Stimulated activated CD4-positive, alpha-beta T cell treated with anti-CD3 and anti-CD28 coated beads, TNF-alpha, amount 100 ng/mL, for 48 hours (primary cell): ENCODE measurements at regions not wholly inside any gene's neighbourhood (a gene's known extent, or its start where the extent isn't known, plus 50 kb on each side); places are given as distances from the start of the nearest gene placed in this dataset.
"Not testable (repeated sequence)": the region's sequence is repeated elsewhere in the genome, so short reads cannot be mapped to it uniquely, and the experiment has no call there.

Experiments used
- DNase-seq, 3 donors: peaks; one replicate each; pipeline ENCODE4 v3.0.0-alpha.2; 2020; ENCODE audit warnings: low read depth in 3 of 3

DNA sequence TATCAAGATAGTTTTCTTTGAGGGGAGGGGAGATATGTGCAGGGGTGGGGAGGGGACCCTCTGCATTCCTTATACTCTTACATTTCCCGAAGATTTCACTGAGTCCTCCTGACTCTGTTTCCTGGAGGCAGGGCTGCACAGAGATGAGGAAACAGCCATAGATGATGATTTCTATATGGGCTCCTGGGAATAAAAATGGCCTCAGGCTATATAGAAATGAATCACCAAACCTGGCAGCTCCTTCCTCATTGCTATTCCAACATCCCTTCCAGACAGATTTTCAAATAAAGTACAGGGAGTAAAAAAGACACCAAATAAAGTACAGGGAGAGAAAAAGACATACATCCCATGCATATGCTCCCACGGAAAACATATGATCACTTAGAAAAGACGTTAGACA lies 474.8 kb upstream of the RAB6C start:
- DNase-seq, result no peak

DNA sequence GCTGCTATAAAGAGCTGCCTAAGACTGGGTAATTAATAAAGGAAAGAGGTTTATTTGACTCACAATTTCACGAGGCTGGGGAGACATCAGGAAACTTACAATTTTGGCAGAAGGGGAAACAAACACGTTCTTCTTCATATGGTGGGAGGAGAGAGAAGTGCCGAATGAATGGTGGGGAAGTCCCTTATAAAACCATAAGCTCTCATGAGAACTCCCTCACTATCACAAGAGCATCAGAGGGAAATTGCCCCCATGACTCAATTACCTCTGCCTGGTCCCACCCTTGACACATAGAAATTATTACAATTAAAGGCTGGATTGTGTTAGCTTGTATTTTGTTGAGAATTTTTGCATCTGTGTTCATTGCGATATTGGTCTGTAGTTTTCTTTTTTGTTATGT lies 460.5 kb upstream of the RAB6C start:
- no peak for DNase-seq

DNA sequence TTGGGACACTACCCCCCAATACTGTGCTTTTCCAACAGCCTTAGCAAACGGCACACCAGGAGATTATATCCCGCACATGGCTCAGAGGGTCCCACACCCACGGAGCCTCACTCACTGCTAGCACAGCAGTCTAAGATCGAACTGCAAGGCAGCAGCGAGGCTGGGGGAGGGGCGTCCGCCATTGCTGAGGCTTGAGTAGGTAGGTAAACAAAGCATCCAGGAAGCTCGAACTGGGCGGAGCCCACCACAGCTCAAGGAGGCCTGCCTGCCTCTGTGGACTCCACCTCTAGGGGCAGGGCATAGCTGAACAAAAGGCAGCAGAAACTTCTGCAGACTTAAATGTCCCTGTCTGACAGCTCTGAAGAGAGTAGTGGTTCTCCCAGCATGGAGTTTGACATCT lies 447.3 kb upstream of the RAB6C start:
- DNase-seq, result not testable (repeated sequence)

- no peak for DNase-seq
Observed at GRCh38 chr2:129548880-129549279, 430.6 kb upstream of the RAB6C start.

GRCh38 chr2:129550536-129550935 lies 428.9 kb upstream of the RAB6C start:
- no peak for DNase-seq

GRCh38 chr2:129554373-129554772 lies 425.1 kb upstream of the RAB6C start:
- DNase-seq, result no peak

DNA sequence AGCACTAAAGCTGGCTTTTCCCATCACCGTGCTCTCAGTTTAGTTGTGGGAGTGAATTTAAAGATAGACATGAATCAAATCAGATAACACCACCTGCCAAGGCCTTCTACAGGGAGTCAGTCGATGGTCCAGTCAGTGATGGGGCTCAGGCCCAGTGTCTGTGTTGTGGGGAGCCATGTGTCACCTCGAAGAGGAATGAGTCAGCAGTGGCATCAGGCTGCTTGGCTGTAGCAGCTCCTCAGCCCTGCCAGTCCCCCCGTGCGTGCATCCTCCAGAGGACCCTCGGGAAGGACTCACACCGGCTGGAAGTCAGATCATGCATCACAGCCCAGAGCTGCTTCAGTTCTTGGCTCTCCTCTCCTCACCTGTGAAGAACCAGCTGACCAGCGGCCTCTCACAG lies 420.4 kb upstream of the RAB6C start:
- no peak for DNase-seq

GRCh38 chr2:129565551-129566109 lies 413.8 kb upstream of the RAB6C start:
- DNase-seq, result no peak

- DNase-seq, result not testable (repeated sequence)
Observed at GRCh38 chr2:129570812-129571211, 408.7 kb upstream of the RAB6C start.

DNA sequence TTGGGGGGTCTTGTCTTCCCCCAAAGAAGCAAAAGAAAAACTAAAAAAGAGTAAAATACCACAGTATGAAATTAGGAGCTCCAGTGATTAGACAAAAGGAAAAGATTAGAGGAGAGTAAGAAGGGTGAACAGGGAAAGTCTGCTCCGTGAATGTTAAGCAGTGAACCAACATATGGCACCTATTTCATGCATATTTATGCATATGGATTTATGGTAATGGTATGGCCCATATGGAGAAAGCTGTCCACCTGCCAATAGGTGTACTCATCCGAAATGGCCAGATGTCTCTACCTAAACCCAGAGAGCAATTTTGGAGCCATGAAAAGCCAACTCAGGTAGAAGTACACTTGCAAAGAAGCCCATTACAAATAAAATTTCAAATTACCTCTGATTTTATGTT lies 404.0 kb upstream of the RAB6C start:
- no peak for DNase-seq

GRCh38 chr2:129575880-129576279 lies 403.6 kb upstream of the RAB6C start:
- no peak for DNase-seq

DNA sequence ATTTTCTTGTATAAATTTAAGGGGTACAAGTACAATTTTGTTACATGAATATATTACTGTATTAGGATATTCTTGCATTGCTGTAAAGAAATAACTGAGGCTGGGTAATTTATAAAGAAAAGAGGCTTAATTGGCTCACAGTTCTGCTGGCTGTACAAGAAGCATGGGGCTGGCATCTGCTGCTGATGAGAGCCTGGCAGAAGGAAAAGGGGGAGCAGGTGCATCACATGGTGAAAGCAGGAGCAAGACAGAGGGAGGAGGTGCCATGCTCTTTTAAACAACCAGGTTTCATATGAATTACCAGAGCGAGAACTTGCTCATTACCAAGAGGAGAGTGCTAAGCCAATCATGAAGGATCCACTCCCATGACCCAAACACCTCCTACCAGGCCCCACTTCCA lies 399.5 kb upstream of the RAB6C start:
- DNase-seq, result no peak

DNA sequence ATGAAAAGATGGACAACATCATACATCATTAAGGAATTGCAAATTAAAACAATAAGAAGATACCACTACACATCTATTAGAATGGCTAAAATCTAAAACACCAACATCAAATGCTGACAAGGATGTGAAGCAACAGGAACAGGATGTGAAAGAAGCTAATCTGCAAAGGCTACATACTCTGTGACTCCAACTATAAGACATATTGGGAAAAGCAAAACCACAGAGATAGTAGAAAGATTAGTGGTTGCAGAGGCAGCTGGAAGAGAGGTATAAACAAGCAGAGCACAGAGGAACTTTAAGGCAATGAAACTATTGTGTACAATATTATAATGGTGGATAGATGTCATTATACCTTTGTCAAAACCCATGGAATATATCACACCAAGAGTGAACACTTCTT lies 393.7 kb upstream of the RAB6C start:
- no peak for DNase-seq

DNA sequence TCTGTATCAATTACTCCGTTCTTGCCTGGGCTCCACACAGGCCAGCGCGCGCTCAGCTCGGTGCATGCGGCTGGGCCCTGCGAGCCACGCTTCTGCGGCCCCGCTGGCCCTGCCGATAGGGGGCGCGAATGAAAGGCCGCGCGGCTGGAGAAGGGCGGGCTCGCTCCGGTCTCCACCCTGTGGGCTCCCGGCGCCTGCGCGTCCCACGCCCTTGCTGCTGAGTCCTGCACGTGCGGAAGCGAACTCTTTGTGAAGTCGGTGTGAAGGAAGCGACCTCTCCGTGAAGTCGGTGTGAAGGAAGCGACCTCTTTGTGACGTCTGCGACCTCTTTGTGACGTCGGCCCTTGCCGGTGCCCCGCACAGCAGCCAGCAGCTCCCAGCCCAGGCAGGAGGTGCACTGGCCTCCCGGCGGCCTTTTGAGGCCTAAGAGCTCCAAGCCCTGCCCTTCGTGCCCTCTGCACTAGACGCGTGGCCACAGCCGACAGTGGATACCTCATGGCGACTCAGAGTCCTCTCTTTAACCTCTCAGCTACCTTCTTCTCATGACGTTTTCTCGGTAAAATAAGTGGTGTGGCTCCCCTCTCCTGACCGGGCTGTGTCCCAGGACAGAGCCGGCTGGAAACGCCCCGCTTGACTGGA lies 391.9 kb upstream of the RAB6C start:
- no peak for DNase-seq

GRCh38 chr2:129604560-129604959 lies 374.9 kb upstream of the RAB6C start:
- DNase-seq, result no peak

- DNase-seq, result no peak
Observed at GRCh38 chr2:129605646-129606045, 373.8 kb upstream of the RAB6C start.

GRCh38 chr2:129606496-129607270 lies 372.8 kb upstream of the RAB6C start:
- DNase-seq, result no peak

- no peak for DNase-seq
Observed at GRCh38 chr2:129609224-129609623, 370.2 kb upstream of the RAB6C start.

DNA sequence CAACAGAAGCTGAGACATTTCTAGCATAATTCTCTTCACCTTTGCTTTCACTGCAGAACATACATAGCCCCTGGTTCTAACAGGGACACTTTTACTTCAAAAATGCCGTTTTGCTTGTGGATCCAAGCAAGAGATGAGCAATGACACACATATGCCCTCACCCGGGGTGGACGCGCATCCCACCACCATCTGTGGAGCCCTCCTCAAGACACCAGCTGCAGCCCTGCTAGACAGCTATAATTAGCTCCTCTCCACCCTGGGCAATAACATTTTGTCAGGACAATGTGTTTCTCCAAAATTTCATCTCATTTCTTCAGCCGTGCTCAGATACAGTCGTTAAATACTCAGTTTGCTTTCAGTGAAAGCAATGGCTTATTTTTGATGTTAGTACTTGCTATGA lies 368.7 kb upstream of the RAB6C start:
- no peak for DNase-seq

DNA sequence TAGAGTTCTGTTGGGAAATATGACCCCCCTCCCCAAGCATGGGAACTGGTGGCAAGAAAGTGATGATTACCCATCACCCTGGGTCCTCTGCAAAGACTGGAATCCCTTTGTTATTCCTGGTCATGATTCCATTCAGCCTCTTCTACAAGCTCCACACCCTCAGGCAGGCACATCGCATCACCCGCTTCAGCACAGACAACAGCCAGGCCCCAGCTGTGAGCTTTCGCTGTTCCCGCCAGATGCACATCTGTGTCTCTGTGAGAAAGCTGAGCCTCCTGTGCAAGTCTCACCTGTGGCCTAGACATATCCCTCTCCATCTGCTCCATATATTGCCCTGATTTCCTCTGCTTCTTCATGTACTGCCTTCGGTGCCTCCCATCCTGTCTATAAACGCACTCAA lies 368.0 kb upstream of the RAB6C start:
- DNase-seq, result no peak

- no peak for DNase-seq
Observed at GRCh38 chr2:129619471-129619870, 360.0 kb upstream of the RAB6C start.

GRCh38 chr2:129620411-129620810 lies 359.1 kb upstream of the RAB6C start:
- no peak for DNase-seq

DNA sequence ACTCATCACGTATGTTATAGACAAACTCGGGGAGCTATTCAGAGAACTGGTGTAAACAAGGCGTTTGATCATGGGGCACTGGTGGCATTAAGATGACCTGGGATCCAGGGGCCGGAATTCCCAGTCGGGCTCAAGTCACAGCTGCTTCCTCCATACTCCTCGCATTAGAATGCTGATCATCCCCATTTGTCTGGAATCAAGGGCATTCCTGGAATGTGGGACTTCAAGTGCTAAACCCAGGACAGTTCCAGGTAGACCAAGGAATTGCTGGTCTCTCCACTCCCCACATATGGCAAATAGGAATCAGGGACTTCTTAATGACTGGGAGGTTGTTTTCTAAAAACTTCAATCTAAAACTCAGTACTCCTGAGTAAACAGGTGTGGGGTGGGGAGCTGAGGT lies 355.7 kb upstream of the RAB6C start:
- DNase-seq, result no peak
